A673 (cell line): ENCODE measurements at regions not wholly inside any gene's neighbourhood (a gene's known extent, or its start where the extent isn't known, plus 50 kb on each side); places are given as distances from the start of the nearest gene placed in this dataset.
"Not testable (repeated sequence)": the region's sequence is repeated elsewhere in the genome, so short reads cannot be mapped to it uniquely, and the experiment has no call there.

Experiments used
- BruUV-seq: library from RNA; stranded (reverse); fragments of 400-500 nt; replicated peaks from 2 replicates; lab custom pipeline; 2021; lab: Mats Ljungman, UMichigan
- CTCF ChIA-PET: fragments of 300-600 bp; sonication (Branson Sonifier 250); formaldehyde crosslinking; loops from one replicate; lab custom pipeline; 2022; ENCODE audit warnings: antibody characterized with exemption; lab: Charles Lee
- POLR2A ChIA-PET: fragments of 300-600 bp; sonication (Branson Sonifier 250); formaldehyde crosslinking; loops from one replicate; lab custom pipeline; 2022; ENCODE audit warnings: antibody characterized with exemption; ENCODE audit not compliant: low non-redundant PET; lab: Charles Lee
- DNase-seq: peaks from one replicate; pipeline ENCODE4 v3.0.0-alpha.2; 2015; ENCODE audit warnings: low spot score
- H3K27ac ChIP-seq: fragments of 200-600 bp; sonication (generic); 2 replicates; pipeline ENCODE4 v1.5.1; 2016; ENCODE audit warnings: mixed run types, low read depth, mild to moderate bottlenecking, mixed read lengths, antibody characterized with exemption, low read length; ENCODE audit not compliant: poor library complexity, severe bottlenecking
- H3K27me3 ChIP-seq: fragments of 200-600 bp; sonication (generic); replicated peaks from 2 replicates; pipeline ENCODE4 v1.6.1; 2017; ENCODE audit warnings: mixed run types, low read depth, mild to moderate bottlenecking, mixed read lengths, antibody characterized with exemption, low read length; ENCODE audit not compliant: insufficient read depth, poor library complexity
- H3K36me3 ChIP-seq: fragments of 200-600 bp; sonication (generic); 2 replicates; pipeline ENCODE4 v1.6.1; 2016; ENCODE audit warnings: mixed run types, mild to moderate bottlenecking, mixed read lengths, antibody characterized with exemption, low read length; ENCODE audit not compliant: insufficient read depth, poor library complexity, severe bottlenecking
- H3K4me1 ChIP-seq: fragments of 200-600 bp; sonication (generic); 2 replicates; pipeline ENCODE4 v1.6.1; 2017; ENCODE audit warnings: mixed run types, mild to moderate bottlenecking, mixed read lengths, antibody characterized with exemption, low read length; ENCODE audit not compliant: insufficient read depth, poor library complexity, severe bottlenecking
- H3K4me3 ChIP-seq: fragments of 200-600 bp; sonication (generic); 2 replicates; pipeline ENCODE4 v1.5.1; 2016; ENCODE audit warnings: low read depth, mixed run types, mild to moderate bottlenecking, mixed read lengths, low read length; ENCODE audit not compliant: poor library complexity, severe bottlenecking
- H3K9me3 ChIP-seq: fragments of 200-600 bp; sonication (generic); 2 replicates; pipeline ENCODE4 v1.6.1; 2016; ENCODE audit warnings: mixed run types, low read depth, mild to moderate bottlenecking, mixed read lengths, antibody characterized with exemption, low read length; ENCODE audit not compliant: poor library complexity, severe bottlenecking
- CTCF ChIP-seq: fragments of 300-800, 200-600 bp; sonication (generic); conservative IDR thresholded peaks from 2 replicates; pipeline ENCODE4 v1.5.1; 2017; ENCODE audit warnings: low read depth, mild to moderate bottlenecking, antibody characterized with exemption, low read length, moderate library complexity, mixed read lengths
- EZH2 ChIP-seq: fragments of 200-600 bp; sonication (generic); IDR thresholded peaks from 2 replicates; pipeline ENCODE4 v1.6.1; 2017; ENCODE audit warnings: borderline replicate concordance, low read depth, mild to moderate bottlenecking, mixed read lengths, antibody characterized with exemption, low read length; ENCODE audit not compliant: poor library complexity, severe bottlenecking
- intact Hi-C: fragments of 100-400 bp; cut with micrococcal nuclease; formaldehyde crosslinking; loops from one replicate; pipeline ENCODE4 v1.10.0; 2022; ENCODE audit not compliant: unreplicated experiment

- H3K4me1 ChIP-seq: no peaks in the 10 kb centered on the region
- no peak overlapping the region for H3K4me3 ChIP-seq
- peaks cover 4% of the 10 kb centered on the region for H3K9me3 ChIP-seq
- ChIA-PET CTCF (no interaction called here), POLR2A (no interaction called here)
- TF ChIP-seq CTCF (no peak), EZH2 (no peak)
- H3K36me3 ChIP-seq: no peaks in the 10 kb centered on the region
- intact Hi-C loops: no loop called here
- BruUV-seq: no TSS peak
- H3K27me3 ChIP-seq: no peaks in the 10 kb centered on the region
- DNase-seq: no peak
- no peak overlapping the region for H3K27ac ChIP-seq
Observed at GRCh38 chr12:34108967-34109366, 86.7 kb downstream of the ALG10 start.

- Histone ChIP-seq H3K27me3 (no peaks in the 10 kb centered on the region), H3K4me1 (no peaks in the 10 kb centered on the region), H3K9me3 (peaks cover 4% of the 10 kb centered on the region), H3K4me3 (no peak overlapping the region), H3K27ac (no peak overlapping the region), H3K36me3 (no peaks in the 10 kb centered on the region)
- CTCF ChIA-PET: no interaction called here
- intact Hi-C loops: no loop called here
- TF ChIP-seq EZH2: no peak
- no peak for TF ChIP-seq CTCF
- POLR2A ChIA-PET: no interaction called here
- DNase-seq: no peak
- BruUV-seq: no TSS peak
Observed at GRCh38 chr12:34109390-34109789, 87.1 kb downstream of the ALG10 start.

- BruUV-seq: not testable (repeated sequence)
- intact Hi-C loops: loop anchor here (10.0 kb wide), 1 partner anchor 315 kb away; no protein-coding TSS in a partner anchor
Observed at GRCh38 chr12:34109909-34110531, 87.7 kb downstream of the ALG10 start.

GRCh38 chr12:34119366-34119765 is 97.1 kb downstream of the ALG10 start:
- H3K27me3 ChIP-seq: no peaks in the 10 kb centered on the region
- H3K27ac ChIP-seq: no peak overlapping the region
- intact Hi-C loops: loop anchor here (2.0 to 10.0 kb wide), 2 partner anchors 69 to 305 kb away; no protein-coding TSS in a partner anchor
- no peaks in the 10 kb centered on the region for H3K36me3 ChIP-seq
- DNase-seq: no peak
- H3K4me3 ChIP-seq: no peak overlapping the region
- TF ChIP-seq EZH2: no peak
- no peak for TF ChIP-seq CTCF
- no peaks in the 10 kb centered on the region for H3K9me3 ChIP-seq
- CTCF ChIA-PET: no interaction called here
- BruUV-seq: no TSS peak
- POLR2A ChIA-PET: no interaction called here
- no peaks in the 10 kb centered on the region for H3K4me1 ChIP-seq

More at GRCh38 chr12:34109909-34110531, 87.7 kb downstream of the ALG10 start:
- H3K36me3 ChIP-seq, H3K4me3 ChIP-seq, H3K9me3 ChIP-seq, DNase-seq, H3K4me1 ChIP-seq, H3K27ac ChIP-seq, POLR2A ChIA-PET, H3K27me3 ChIP-seq, CTCF ChIA-PET: not testable (repeated sequence)
